SU-DHL-6 (cell line): ENCODE measurements at regions not wholly inside any gene's neighbourhood (a gene's known extent, or its start where the extent isn't known, plus 50 kb on each side); places are given as distances from the start of the nearest gene placed in this dataset.

Source experiments
- H2AFZ ChIP-seq: fragments of 200-600 bp; sonication (generic); 2 replicates; pipeline ENCODE4 v1.6.1; 2014; ENCODE audit warnings: low read depth, mild to moderate bottlenecking, moderate library complexity, mixed read lengths, antibody characterized with exemption, low read length; ENCODE audit not compliant: severe bottlenecking
- H3F3A ChIP-seq: fragments of 200-600 bp; shearing (Covaris generic); 2 replicates; pipeline ENCODE4 v1.6.0; 2016; ENCODE audit warnings: antibody characterized with exemption, mild to moderate bottlenecking; ENCODE audit not compliant: insufficient read depth
- H3K27ac ChIP-seq: fragments of 200-600 bp; sonication (generic); 2 replicates; pipeline ENCODE4 v1.5.1; 2016; ENCODE audit warnings: low read depth, mild to moderate bottlenecking, low read length, moderate library complexity, mixed read lengths
- H3K27me3 ChIP-seq: fragments of 200-600 bp; sonication (generic), shearing (Covaris generic); 2 replicates; pipeline ENCODE4 v1.6.0; 2014; ENCODE audit warnings: mild to moderate bottlenecking, low read length
- H3K36me3 ChIP-seq: fragments of 200-600 bp; sonication (generic); 2 replicates; pipeline ENCODE4 v1.6.1; 2014; ENCODE audit warnings: mild to moderate bottlenecking, low read length, mixed read lengths
- H3K4me2 ChIP-seq: fragments of 300-600, 200-600 bp; shearing (Covaris generic), sonication (generic); 2 replicates; pipeline ENCODE4 v1.6.0; 2014; ENCODE audit warnings: low read length, low read depth, mild to moderate bottlenecking; ENCODE audit not compliant: poor library complexity, severe bottlenecking
- H3K4me3 ChIP-seq: fragments of 200-600 bp; sonication (generic); 2 replicates; pipeline ENCODE4 v1.5.1; 2014; ENCODE audit warnings: antibody characterized with exemption, low read length, mild to moderate bottlenecking, mixed read lengths; ENCODE audit not compliant: insufficient read depth, poor library complexity, severe bottlenecking
- H3K79me2 ChIP-seq: fragments of 200-600 bp; sonication (generic); 2 replicates; pipeline ENCODE4 v1.6.1; 2014; ENCODE audit warnings: mild to moderate bottlenecking, low read length, moderate library complexity; ENCODE audit not compliant: insufficient read depth
- H3K9ac ChIP-seq: fragments of 200-600 bp; sonication (generic); 2 replicates; pipeline ENCODE4 v1.7.0; 2014; ENCODE audit warnings: mild to moderate bottlenecking, low read length
- H3K9me2 ChIP-seq: fragments of 200-600 bp; sonication (generic); replicated peaks from 2 replicates; pipeline ENCODE4 v1.6.1; 2014; ENCODE audit warnings: low read length; ENCODE audit not compliant: insufficient read depth
- H3K9me3 ChIP-seq: fragments of 200-600 bp; sonication (generic); 2 replicates; pipeline ENCODE4 v1.6.1; 2014; ENCODE audit warnings: low read length, mixed read lengths; ENCODE audit not compliant: insufficient read depth
- H4K20me1 ChIP-seq: fragments of 200-600 bp; sonication (generic); 2 replicates; pipeline ENCODE4 v1.6.1; 2014; ENCODE audit warnings: low read depth, mild to moderate bottlenecking, antibody characterized with exemption, low read length, moderate library complexity, mixed read lengths
- EZH2phosphoT487 ChIP-seq: fragments of 200-600 bp; sonication (generic), shearing (Covaris generic); conservative IDR thresholded peaks from 2 replicates; pipeline ENCODE4 v1.6.1; 2018; ENCODE audit warnings: mild to moderate bottlenecking, antibody characterized with exemption, low read length, moderate library complexity, mixed read lengths
- TF ChIP-seq, protein P1 (sequence below): fragments of 200-600 bp; sonication (generic); IDR thresholded peaks from one replicate; pipeline ENCODE4 v1.5.1; 2017; ENCODE audit warnings: antibody characterized with exemption, mild to moderate bottlenecking, low read length, moderate library complexity; ENCODE audit not compliant: insufficient read depth, poor library complexity, severe bottlenecking

DNA sequence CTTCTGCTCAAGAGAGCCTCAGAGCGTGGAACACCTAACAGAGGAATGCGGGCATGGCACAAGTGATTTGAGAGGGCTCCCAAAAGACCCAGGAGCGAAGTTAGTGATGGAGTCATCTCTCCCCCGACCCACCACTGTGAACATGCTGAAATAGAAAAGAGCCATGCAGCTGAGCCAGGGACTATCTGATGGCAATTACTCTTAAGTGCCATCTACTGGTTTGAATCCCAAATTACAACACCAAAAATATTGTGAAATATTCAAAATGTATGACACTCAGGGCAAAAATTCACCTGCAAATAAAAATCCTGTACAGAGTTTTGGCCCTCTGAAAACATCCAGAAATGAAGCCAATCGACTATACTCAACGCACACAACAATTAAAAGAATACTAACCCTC, 2038.9 kb upstream of the ADGRL3 start:
- TF ChIP-seq, protein P1, sequence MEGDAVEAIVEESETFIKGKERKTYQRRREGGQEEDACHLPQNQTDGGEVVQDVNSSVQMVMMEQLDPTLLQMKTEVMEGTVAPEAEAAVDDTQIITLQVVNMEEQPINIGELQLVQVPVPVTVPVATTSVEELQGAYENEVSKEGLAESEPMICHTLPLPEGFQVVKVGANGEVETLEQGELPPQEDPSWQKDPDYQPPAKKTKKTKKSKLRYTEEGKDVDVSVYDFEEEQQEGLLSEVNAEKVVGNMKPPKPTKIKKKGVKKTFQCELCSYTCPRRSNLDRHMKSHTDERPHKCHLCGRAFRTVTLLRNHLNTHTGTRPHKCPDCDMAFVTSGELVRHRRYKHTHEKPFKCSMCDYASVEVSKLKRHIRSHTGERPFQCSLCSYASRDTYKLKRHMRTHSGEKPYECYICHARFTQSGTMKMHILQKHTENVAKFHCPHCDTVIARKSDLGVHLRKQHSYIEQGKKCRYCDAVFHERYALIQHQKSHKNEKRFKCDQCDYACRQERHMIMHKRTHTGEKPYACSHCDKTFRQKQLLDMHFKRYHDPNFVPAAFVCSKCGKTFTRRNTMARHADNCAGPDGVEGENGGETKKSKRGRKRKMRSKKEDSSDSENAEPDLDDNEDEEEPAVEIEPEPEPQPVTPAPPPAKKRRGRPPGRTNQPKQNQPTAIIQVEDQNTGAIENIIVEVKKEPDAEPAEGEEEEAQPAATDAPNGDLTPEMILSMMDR, result no peak
- no peak for TF ChIP-seq EZH2phosphoT487

DNA sequence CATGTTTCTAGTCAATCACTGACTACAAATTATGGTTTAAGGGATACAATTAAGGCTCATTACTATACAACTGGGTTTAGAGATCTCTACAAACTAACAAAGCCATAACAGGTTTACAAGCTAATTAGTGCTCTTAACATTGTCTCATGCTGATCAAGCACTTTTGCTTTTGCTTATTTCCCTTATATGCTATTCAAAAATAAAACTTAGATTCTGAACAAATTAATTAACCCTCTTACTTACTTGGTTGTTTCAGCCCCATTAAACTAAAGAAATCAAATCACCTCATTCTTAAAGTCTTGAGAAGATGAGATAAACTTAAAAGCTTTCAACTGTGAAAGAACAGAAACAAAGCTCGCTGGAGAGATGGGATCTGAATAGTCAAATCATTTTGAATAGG, 2024.5 kb upstream of the ADGRL3 start:
- no peaks in the 10 kb centered on the region for H3K9me3 ChIP-seq
- no peak overlapping the region for H2AFZ ChIP-seq
- no peak overlapping the region for H3K4me3 ChIP-seq
- no peak overlapping the region for H3K9ac ChIP-seq
- H3K36me3 ChIP-seq, result no peaks in the 10 kb centered on the region
- no peak overlapping the region for H3K27ac ChIP-seq
- no peaks in the 10 kb centered on the region for H3K79me2 ChIP-seq
- H3K9me2 ChIP-seq, result no peaks in the 10 kb centered on the region
- H3K27me3 ChIP-seq, result no peaks in the 10 kb centered on the region
- no peak for TF ChIP-seq EZH2phosphoT487
- TF ChIP-seq, protein P1, result no peak
- H3F3A ChIP-seq, result no peaks in the 10 kb centered on the region
- H4K20me1 ChIP-seq, result no peaks in the 10 kb centered on the region
- H3K4me2 ChIP-seq, result no peak overlapping the region

More for the DNA sequence above, 2038.9 kb upstream of the ADGRL3 start:
- Histone ChIP-seq H3K9me2 (no peaks in the 10 kb centered on the region), H3K36me3 (no peaks in the 10 kb centered on the region), H3K9ac (no peak overlapping the region), H3K79me2 (no peaks in the 10 kb centered on the region), H4K20me1 (no peaks in the 10 kb centered on the region), H3K4me3 (no peak overlapping the region), H3K9me3 (no peaks in the 10 kb centered on the region), H2AFZ (no peak overlapping the region), H3K27me3 (no peaks in the 10 kb centered on the region), H3F3A (no peaks in the 10 kb centered on the region), H3K27ac (no peak overlapping the region), H3K4me2 (no peak overlapping the region)

DNA sequence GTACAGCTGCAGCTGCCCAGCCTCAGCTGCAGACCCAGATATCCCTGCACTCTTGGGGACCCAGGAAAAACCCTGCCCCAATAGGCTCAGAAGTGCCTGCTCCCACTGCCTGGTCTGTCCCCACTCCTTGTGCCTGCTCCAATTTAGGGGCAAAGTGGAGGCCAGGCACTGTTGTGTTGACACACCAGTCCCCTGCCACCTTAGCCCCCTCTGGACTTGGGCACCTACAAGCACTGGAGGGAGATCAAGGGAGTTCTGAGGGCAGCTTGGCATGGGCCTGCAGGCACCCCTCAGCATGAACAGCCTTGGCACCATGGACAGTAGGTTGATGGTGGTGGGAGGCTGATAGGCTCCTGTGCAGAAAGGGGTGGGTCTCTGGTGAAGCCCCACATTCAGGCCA, 2020.8 kb upstream of the ADGRL3 start:
- no peaks in the 10 kb centered on the region for H3K9me3 ChIP-seq
- no peak overlapping the region for H3K4me2 ChIP-seq
- no peak overlapping the region for H3K27ac ChIP-seq
- H3F3A ChIP-seq, result no peaks in the 10 kb centered on the region
- no peaks in the 10 kb centered on the region for H3K36me3 ChIP-seq
- no peaks in the 10 kb centered on the region for H4K20me1 ChIP-seq
- H3K79me2 ChIP-seq, result no peaks in the 10 kb centered on the region
- H3K27me3 ChIP-seq, result no peaks in the 10 kb centered on the region
- no peak overlapping the region for H3K9ac ChIP-seq
- H3K4me3 ChIP-seq, result no peak overlapping the region
- H3K9me2 ChIP-seq, result no peaks in the 10 kb centered on the region
- TF ChIP-seq, protein P1, result no peak
- TF ChIP-seq EZH2phosphoT487, result no peak
- H2AFZ ChIP-seq, result no peak overlapping the region
